Kidney (tissue), 13 donors: ENCODE measurements at regions not wholly inside any gene's neighbourhood (a gene's known extent, or its start where the extent isn't known, plus 50 kb on each side); places are given as distances from the start of the nearest gene placed in this dataset.

Experiments used
- DNase-seq, 5 donors: peaks; one replicate each; pipeline ENCODE4 v3.0.0-alpha.2; 2013 to 2020
- FAIRE-seq: peaks from 2 replicates; lab custom pipeline; 2012; peaks lifted over from hg19 to GRCh38; lab: Jason Lieb, UNC
- H3K27ac ChIP-seq, 2 donors: one replicate each; pipeline ENCODE4 v1.7.0; 2013; ENCODE audit warnings: low read depth in 2 of 2, low read length in 2 of 2, inconsistent platforms in 1 of 2
- H3K27me3 ChIP-seq: one replicate; pipeline ENCODE4 v1.7.1; 2013; ENCODE audit warnings: low read length, inconsistent platforms; ENCODE audit not compliant: control insufficient read depth, insufficient read depth
- H3K36me3 ChIP-seq, 3 donors: one replicate each; pipeline versions ENCODE4 v1.7.0 to v1.7.1; 2013; ENCODE audit warnings: low read length in 3 of 3, control low read depth in 1 of 3, inconsistent platforms in 1 of 3; ENCODE audit not compliant: insufficient read depth in 3 of 3, control insufficient read depth in 2 of 3
- H3K4me1 ChIP-seq, 3 donors: one replicate each; pipeline versions ENCODE4 v1.7.0 to v1.7.1; 2013; ENCODE audit warnings: low read length in 3 of 3, inconsistent platforms in 1 of 3, low read depth in 1 of 3; ENCODE audit not compliant: control insufficient read depth in 2 of 3, insufficient read depth in 2 of 3
- H3K4me3 ChIP-seq, 3 donors: one replicate each; pipeline versions ENCODE4 v1.7.0 to v1.8.1; 2013; ENCODE audit warnings: low read length in 3 of 3, control low read depth in 1 of 3, inconsistent platforms in 1 of 3
- H3K9ac ChIP-seq, 3 donors: one replicate each; pipeline versions ENCODE4 v1.7.0 to v1.7.1; 2013; ENCODE audit warnings: low read length in 3 of 3, control low read depth in 1 of 3, inconsistent platforms in 1 of 3
- H3K9me3 ChIP-seq, 3 donors: one replicate each; pipeline versions ENCODE4 v1.7.0 to v1.7.1; 2013; ENCODE audit warnings: low read length in 3 of 3, control low read depth in 1 of 3, inconsistent platforms in 1 of 3; ENCODE audit not compliant: control insufficient read depth in 2 of 3, insufficient read depth in 1 of 3
- intact Hi-C: fragments of 100-400 bp; cut with DNase I; formaldehyde crosslinking; loops from one replicate; pipeline ENCODE4 v1.11.1; 2022
- TF ChIP-seq, protein P1 (sequence below): IDR thresholded peaks from 3 replicates; pipeline ENCODE4 v1.5.1; 2012; ENCODE audit warnings: mild to moderate bottlenecking, moderate library complexity, borderline replicate concordance; ENCODE audit not compliant: insufficient read depth; ENCODE audit errors: extremely low read depth
- donor health status: control.
- donor health status: control.
- donor health status: control.
- donor health status: control.
- donor health status: control.
- donor health status: DM: yes; HTN: yes; CAD: no.
- donor health status: Normal renal cell carcinoma (clear cell type).

DNA sequence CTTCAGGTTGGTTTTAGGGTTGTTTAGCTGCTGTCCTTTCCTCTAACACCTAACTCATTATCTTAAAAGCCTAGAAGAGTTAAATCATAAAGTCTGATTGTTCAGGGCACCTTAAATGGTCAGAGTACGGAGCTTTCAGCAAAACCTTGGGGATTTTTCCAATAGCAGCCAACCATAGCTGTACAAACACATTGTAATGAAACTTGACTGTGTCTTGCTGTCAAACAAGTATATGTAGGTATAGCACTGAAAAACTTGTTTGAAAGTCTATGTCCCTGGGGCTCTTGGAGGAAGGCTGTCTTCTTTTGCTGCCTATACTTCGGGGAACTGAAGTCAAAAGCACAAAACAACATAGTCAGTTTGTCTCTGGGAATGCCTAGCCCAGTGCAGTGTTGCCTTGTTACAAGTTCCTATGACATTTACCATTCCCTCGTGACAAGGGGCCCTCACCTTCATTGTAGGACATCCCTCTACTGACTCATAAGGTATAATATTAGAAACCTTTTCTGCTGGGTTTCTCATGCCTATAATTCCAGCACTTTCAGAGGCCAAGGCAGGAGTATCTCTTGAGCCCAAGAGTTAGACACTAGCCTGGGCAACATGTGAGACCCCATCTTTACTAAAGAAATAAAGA is 474.5 kb upstream of the NBEA start:
- H3K36me3 ChIP-seq: no peaks in the 10 kb centered on the region
- H3K27ac ChIP-seq: no peak overlapping the region
- intact Hi-C loops: no loop called here
- no peaks in the 10 kb centered on the region for H3K4me1 ChIP-seq
- no peak overlapping the region for H3K4me3 ChIP-seq
- no peak for DNase-seq
- H3K9me3 ChIP-seq: no peaks in the 10 kb centered on the region
- H3K9ac ChIP-seq: no peak overlapping the region
- FAIRE-seq: no peak
- no peaks in the 10 kb centered on the region for H3K27me3 ChIP-seq
- TF ChIP-seq, protein P1, sequence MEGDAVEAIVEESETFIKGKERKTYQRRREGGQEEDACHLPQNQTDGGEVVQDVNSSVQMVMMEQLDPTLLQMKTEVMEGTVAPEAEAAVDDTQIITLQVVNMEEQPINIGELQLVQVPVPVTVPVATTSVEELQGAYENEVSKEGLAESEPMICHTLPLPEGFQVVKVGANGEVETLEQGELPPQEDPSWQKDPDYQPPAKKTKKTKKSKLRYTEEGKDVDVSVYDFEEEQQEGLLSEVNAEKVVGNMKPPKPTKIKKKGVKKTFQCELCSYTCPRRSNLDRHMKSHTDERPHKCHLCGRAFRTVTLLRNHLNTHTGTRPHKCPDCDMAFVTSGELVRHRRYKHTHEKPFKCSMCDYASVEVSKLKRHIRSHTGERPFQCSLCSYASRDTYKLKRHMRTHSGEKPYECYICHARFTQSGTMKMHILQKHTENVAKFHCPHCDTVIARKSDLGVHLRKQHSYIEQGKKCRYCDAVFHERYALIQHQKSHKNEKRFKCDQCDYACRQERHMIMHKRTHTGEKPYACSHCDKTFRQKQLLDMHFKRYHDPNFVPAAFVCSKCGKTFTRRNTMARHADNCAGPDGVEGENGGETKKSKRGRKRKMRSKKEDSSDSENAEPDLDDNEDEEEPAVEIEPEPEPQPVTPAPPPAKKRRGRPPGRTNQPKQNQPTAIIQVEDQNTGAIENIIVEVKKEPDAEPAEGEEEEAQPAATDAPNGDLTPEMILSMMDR: no peak

DNA sequence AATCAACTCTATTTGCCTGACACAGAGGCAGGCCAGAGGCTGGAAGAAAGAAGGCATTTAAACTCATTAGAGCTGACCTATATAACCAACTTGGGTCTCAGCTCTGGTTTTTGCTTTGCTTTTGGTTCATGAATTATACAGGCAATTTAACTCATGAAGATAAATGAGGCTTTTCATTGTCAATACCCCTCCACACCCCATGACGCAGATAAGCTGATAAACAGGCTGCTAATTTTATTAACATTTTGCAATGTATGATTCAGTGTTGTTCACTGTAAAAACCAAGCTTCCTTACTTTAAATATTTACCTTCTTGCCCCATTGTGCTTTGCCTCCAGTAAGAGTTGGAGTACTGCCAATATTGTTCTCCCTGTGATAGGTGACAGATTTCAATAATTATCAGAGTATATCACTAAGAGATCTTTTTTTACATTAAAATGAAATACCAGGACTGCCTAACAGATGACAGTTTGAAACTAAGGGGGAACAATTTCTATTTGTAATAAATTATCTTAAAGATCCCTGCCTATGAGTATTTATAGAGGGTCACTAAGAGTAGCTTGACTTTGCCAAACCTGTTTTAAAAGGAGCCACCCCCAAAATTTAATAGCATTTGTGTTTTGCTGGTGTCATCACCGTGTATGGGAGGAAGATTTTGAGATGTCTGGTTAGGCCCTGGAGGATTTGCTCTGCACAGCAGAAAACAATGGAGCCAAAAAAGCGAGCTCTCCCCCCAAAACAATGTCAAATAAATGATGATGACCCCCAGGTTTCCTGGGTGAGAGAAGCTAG is 472.7 kb upstream of the NBEA start:
- DNase-seq: no peak
- no peaks in the 10 kb centered on the region for H3K9me3 ChIP-seq
- no peak overlapping the region for H3K27ac ChIP-seq
- TF ChIP-seq, protein P1: no peak
- no peaks in the 10 kb centered on the region for H3K27me3 ChIP-seq
- H3K36me3 ChIP-seq: no peaks in the 10 kb centered on the region
- no peak for FAIRE-seq
- intact Hi-C loops: no loop called here
- H3K9ac ChIP-seq: no peak overlapping the region
- no peak overlapping the region for H3K4me3 ChIP-seq
- no peaks in the 10 kb centered on the region for H3K4me1 ChIP-seq

DNA sequence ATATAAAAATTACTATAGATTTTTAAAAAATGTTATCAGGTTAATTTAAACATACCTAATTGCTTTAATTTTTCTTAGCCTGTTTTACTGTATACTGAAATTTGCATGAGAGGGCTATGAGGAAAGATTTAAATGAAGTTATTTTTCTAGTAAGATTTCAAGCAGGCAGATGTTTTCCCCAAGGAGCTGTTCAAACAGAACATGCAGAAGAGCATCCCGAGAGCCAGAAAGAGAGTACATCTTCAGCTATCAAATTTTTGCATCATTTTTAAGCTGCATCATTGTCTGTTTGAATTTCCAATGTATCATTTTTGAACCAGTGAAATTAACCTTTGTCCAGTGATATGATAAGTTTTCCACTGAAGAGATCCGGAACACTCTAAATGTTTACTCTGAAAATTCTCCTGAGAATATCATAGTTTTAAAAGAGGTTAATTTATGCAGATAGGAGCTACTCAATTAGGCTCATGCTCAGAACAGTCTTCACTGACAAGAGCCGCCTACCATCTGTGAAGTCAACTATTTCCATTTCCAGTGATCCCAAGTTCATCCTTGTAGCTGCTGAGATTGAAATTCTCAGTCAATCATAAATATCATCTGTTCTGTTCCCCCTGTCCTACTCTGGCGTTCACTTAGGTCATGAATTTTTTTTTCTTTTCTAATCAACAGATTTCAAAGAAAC is 467.7 kb upstream of the NBEA start:
- H3K27me3 ChIP-seq: no peaks in the 10 kb centered on the region
- no peaks in the 10 kb centered on the region for H3K36me3 ChIP-seq
- DNase-seq (no peak), FAIRE-seq (no peak)
- H3K4me3 ChIP-seq: no peak overlapping the region
- no peak overlapping the region for H3K9ac ChIP-seq
- H3K9me3 ChIP-seq: no peaks in the 10 kb centered on the region
- H3K27ac ChIP-seq: no peak overlapping the region
- TF ChIP-seq, protein P1: no peak
- intact Hi-C loops: no loop called here
- H3K4me1 ChIP-seq: no peaks in the 10 kb centered on the region
